IMR-90 (cell line): ENCODE measurements at regions not wholly inside any gene's neighbourhood (a gene's known extent, or its start where the extent isn't known, plus 50 kb on each side); places are given as distances from the start of the nearest gene placed in this dataset.

ENCODE experiments used
- CEBPB ChIP-seq: IDR thresholded peaks from 2 replicates; pipeline ENCODE4 v1.6.1; 2012; ENCODE audit warnings: low read depth, low read length, improper control_type of control experiment
- FOS ChIP-seq: fragments of 150-350 bp; IDR thresholded peaks from 2 replicates; pipeline ENCODE4 v1.6.1; 2016; ENCODE audit warnings: low read depth, low read length
- MAZ ChIP-seq: IDR thresholded peaks from 2 replicates; pipeline ENCODE4 v1.6.1; 2012; ENCODE audit warnings: low read depth, mild to moderate bottlenecking, low read length, improper control_type of control experiment, moderate library complexity, borderline replicate concordance
- POLR2A ChIP-seq: IDR thresholded peaks from 2 replicates; pipeline ENCODE4 v1.6.1; 2012; ENCODE audit warnings: mild to moderate bottlenecking, low read depth, low read length
- RCOR1 ChIP-seq: IDR thresholded peaks from 2 replicates; pipeline ENCODE4 v1.6.1; 2012; ENCODE audit warnings: mild to moderate bottlenecking, low read length, improper control_type of control experiment; ENCODE audit not compliant: insufficient replicate concordance
- SMC3 ChIP-seq: fragments of 150-350 bp; IDR thresholded peaks from 2 replicates; pipeline ENCODE4 v1.6.1; 2016; ENCODE audit warnings: low read depth, mild to moderate bottlenecking, antibody characterized with exemption, low read length, moderate library complexity
- TF ChIP-seq, protein P1 (sequence below): conservative IDR thresholded peaks from 2 replicates; pipeline ENCODE4 v1.5.1; 2012; ENCODE audit warnings: mild to moderate bottlenecking, low read depth, low read length, improper control_type of control experiment
- TF ChIP-seq, protein P2 (sequence below): fragments of 150-350 bp; IDR thresholded peaks from 2 replicates; pipeline ENCODE4 v1.6.1; 2017; ENCODE audit warnings: mild to moderate bottlenecking, antibody characterized with exemption, low read length, low read depth

DNA sequence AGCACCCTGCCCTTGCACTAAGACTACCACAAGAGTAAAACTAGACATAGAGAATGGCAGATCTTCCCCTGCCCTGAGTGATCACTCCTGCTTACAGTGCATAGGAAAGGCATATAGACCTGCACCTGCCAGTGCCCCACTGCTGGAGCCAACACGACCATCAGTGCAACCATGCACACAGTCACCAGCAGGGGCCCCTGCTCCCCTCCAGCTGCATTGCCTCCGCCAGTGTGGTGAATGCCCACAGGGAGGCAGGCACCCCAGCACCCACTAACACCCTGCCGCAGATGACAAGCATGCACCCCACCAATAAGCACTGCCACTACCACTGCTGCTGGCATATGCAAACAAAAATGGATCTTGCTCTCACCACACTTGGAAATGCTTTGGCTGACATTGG, 478.8 kb downstream of the ADCYAP1 start:
- no peak for TF ChIP-seq POLR2A
- TF ChIP-seq, protein P1, sequence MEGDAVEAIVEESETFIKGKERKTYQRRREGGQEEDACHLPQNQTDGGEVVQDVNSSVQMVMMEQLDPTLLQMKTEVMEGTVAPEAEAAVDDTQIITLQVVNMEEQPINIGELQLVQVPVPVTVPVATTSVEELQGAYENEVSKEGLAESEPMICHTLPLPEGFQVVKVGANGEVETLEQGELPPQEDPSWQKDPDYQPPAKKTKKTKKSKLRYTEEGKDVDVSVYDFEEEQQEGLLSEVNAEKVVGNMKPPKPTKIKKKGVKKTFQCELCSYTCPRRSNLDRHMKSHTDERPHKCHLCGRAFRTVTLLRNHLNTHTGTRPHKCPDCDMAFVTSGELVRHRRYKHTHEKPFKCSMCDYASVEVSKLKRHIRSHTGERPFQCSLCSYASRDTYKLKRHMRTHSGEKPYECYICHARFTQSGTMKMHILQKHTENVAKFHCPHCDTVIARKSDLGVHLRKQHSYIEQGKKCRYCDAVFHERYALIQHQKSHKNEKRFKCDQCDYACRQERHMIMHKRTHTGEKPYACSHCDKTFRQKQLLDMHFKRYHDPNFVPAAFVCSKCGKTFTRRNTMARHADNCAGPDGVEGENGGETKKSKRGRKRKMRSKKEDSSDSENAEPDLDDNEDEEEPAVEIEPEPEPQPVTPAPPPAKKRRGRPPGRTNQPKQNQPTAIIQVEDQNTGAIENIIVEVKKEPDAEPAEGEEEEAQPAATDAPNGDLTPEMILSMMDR = no peak
- no peak for TF ChIP-seq FOS
- no peak for TF ChIP-seq RCOR1
- no peak for TF ChIP-seq SMC3
- TF ChIP-seq, protein P2, sequence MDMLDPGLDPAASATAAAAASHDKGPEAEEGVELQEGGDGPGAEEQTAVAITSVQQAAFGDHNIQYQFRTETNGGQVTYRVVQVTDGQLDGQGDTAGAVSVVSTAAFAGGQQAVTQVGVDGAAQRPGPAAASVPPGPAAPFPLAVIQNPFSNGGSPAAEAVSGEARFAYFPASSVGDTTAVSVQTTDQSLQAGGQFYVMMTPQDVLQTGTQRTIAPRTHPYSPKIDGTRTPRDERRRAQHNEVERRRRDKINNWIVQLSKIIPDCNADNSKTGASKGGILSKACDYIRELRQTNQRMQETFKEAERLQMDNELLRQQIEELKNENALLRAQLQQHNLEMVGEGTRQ = no peak
- TF ChIP-seq MAZ = no peak
- TF ChIP-seq CEBPB = no peak
